Adrenal gland (tissue), 5 donors: ENCODE measurements at regions not wholly inside any gene's neighbourhood (a gene's known extent, or its start where the extent isn't known, plus 50 kb on each side); places are given as distances from the start of the nearest gene placed in this dataset.

Experiments
- CTCF ChIP-seq, 6 experiments: fragments of 450-650 bp in 4 of 6; fragments of 200-600 bp in 2 of 6; sonication (generic) in 1 of 6; IDR thresholded peaks; 1 replicate in 5 of 6; 2 replicates in 1 of 6; pipeline versions ENCODE4 v1.5.1 to v1.8.0; 2016 to 2021; ENCODE audit warnings: antibody characterized with exemption in 6 of 6, mild to moderate bottlenecking in 2 of 6, moderate library complexity in 1 of 6
- POLR2A ChIP-seq, 2 donors: fragments of 450-650 bp; IDR thresholded peaks; one replicate each; pipeline ENCODE4 v1.6.1; 2017; ENCODE audit warnings: antibody characterized with exemption in 2 of 2, mild to moderate bottlenecking in 2 of 2, moderate library complexity in 1 of 2
- donor health status: DM: no; HTN: no; CAD: no.

GRCh38 chr18:54075689-54076088 is 148.8 kb downstream of the MBD2 start:
- TF ChIP-seq CTCF (IDR thresholded peaks at IDR 0.05), result no peak
- TF ChIP-seq POLR2A (IDR thresholded peaks at IDR 0.05), result no peak
